HL-60 (cell line): ENCODE measurements at regions not wholly inside any gene's neighbourhood (a gene's known extent, or its start where the extent isn't known, plus 50 kb on each side); places are given as distances from the start of the nearest gene placed in this dataset.

Experiments
- GABPA ChIP-seq: IDR thresholded peaks from 2 replicates; pipeline ENCODE4 v1.6.1; 2012; ENCODE audit warnings: low read depth
- POLR2AphosphoS5 ChIP-seq: IDR thresholded peaks from 2 replicates; pipeline ENCODE4 v1.6.1; 2012; ENCODE audit warnings: low read depth
- REST ChIP-seq: IDR thresholded peaks from 2 replicates; pipeline ENCODE4 v1.6.1; 2012; ENCODE audit warnings: low read depth; ENCODE audit not compliant: insufficient replicate concordance
- SPI1 ChIP-seq: IDR thresholded peaks from 2 replicates; pipeline ENCODE4 v1.6.1; 2012; ENCODE audit warnings: low read depth, mild to moderate bottlenecking, borderline replicate concordance
- TF ChIP-seq, protein P1 (sequence below): IDR thresholded peaks from one replicate; pipeline ENCODE4 v1.5.1; 2011; ENCODE audit warnings: low read length, control low read depth, inconsistent platforms; ENCODE audit not compliant: insufficient read depth

DNA sequence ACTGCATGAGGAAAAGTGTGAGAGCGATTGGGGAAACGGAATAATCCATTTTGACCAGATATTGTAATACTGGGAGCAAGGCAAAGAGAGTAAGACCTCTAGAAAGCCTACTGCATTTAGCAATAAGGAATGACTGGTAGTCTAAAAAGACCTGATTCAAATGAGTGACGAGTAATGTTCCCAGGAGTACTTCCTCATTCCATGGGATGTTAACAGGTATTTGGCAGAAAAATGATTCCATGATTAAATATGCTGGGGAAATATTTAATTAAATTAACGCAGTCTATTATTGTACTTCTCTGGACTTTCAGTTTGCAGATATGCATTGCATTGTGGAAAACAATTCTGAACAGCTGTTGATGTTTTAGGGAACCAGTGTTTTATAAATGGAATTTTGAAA is 105.5 kb downstream of the RPE65 start:
- TF ChIP-seq, protein P1, sequence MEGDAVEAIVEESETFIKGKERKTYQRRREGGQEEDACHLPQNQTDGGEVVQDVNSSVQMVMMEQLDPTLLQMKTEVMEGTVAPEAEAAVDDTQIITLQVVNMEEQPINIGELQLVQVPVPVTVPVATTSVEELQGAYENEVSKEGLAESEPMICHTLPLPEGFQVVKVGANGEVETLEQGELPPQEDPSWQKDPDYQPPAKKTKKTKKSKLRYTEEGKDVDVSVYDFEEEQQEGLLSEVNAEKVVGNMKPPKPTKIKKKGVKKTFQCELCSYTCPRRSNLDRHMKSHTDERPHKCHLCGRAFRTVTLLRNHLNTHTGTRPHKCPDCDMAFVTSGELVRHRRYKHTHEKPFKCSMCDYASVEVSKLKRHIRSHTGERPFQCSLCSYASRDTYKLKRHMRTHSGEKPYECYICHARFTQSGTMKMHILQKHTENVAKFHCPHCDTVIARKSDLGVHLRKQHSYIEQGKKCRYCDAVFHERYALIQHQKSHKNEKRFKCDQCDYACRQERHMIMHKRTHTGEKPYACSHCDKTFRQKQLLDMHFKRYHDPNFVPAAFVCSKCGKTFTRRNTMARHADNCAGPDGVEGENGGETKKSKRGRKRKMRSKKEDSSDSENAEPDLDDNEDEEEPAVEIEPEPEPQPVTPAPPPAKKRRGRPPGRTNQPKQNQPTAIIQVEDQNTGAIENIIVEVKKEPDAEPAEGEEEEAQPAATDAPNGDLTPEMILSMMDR = no peak
- no peak for TF ChIP-seq REST
- TF ChIP-seq POLR2AphosphoS5 = no peak
- no peak for TF ChIP-seq GABPA
- TF ChIP-seq SPI1 = no peak
